ENCODE measurements at regions not wholly inside any gene's neighbourhood (a gene's known extent, or its start where the extent isn't known, plus 50 kb on each side); places are given as distances from the start of the nearest gene placed in this dataset.

DNA sequence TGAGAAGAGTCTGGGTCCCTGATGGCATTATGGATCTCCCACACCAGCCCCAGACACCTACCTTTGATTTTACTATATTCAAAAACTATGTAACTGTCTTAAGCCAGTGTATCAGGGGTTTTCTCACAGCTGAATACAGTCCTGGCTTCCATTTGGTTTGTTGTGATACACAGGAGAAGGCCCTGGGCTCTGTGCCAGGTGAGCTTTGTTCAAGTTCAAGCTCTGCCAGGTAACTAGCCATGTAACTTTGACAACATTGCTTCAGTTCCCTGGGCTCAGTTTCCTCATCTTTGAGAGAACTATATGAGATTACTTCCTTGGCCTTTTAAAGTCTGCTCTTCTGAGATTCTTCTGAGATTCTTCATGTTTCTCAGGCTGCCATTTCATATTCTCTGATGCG, 327.5 kb upstream of the TENM4 start:
- Mint-ChIP-seq H3K4me1 (ENCODE audit: insufficient read depth, unreplicated experiment) (no peaks in the 10 kb centered on the region), H3K27me3 (ENCODE audit: insufficient read depth, unreplicated experiment) (no peaks in the 10 kb centered on the region), H3K9me3 (ENCODE audit: unreplicated experiment) (no peaks in the 10 kb centered on the region), H3K27ac (ENCODE audit: low read depth, unreplicated experiment) (no peak overlapping the region), H3K4me3 (ENCODE audit: unreplicated experiment) (no peak overlapping the region), H3K36me3 (ENCODE audit: insufficient read depth, unreplicated experiment) (no peaks in the 10 kb centered on the region)
- TF ChIP-seq, protein P1, sequence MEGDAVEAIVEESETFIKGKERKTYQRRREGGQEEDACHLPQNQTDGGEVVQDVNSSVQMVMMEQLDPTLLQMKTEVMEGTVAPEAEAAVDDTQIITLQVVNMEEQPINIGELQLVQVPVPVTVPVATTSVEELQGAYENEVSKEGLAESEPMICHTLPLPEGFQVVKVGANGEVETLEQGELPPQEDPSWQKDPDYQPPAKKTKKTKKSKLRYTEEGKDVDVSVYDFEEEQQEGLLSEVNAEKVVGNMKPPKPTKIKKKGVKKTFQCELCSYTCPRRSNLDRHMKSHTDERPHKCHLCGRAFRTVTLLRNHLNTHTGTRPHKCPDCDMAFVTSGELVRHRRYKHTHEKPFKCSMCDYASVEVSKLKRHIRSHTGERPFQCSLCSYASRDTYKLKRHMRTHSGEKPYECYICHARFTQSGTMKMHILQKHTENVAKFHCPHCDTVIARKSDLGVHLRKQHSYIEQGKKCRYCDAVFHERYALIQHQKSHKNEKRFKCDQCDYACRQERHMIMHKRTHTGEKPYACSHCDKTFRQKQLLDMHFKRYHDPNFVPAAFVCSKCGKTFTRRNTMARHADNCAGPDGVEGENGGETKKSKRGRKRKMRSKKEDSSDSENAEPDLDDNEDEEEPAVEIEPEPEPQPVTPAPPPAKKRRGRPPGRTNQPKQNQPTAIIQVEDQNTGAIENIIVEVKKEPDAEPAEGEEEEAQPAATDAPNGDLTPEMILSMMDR (IDR thresholded peaks at IDR 0.05; ENCODE audit: unreplicated experiment), result no peak
- BruUV-seq (replicated peaks), result no TSS peak
- intact Hi-C loops (cut with micrococcal nuclease), result no loop called here
- peak; percentile 17 for DNase-seq (ENCODE audit: unreplicated experiment)
- ChIA-PET CTCF (no interaction called here), POLR2A (no interaction called here)

DNA sequence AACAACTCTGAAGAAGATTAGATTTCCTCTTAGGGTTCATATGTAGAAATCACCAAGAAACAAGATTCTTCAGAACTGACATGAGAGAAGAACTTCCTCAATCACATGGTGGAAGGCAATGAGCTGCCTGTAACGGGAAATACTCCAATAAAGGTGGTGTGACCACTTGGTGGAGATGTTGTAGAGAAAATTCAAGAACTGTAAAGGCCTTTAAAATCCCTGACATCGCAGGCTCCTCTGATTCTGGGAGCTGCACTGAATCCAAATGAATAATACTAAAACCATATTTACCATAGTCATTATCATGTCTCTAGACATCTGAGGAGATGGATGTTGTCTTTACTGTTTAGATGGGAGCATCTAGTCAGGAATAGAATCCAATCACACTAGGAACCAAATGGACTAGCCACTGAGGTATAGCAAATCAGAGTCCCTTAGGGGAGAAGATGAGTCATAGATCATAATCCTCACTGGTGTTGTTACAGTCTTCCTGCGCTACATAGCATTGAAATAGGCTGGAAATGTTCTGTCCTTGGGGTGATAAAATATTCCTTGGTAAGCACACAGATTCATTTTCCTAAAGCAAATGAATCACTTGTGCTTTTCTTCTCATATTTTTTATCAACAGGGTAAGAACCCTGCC, 321.6 kb upstream of the TENM4 start:
- ChIA-PET CTCF (interaction anchor here (0.8 kb wide), 1 partner anchor 33 kb away, joined by 3 read pairs; no protein-coding TSS in a partner anchor), POLR2A (no interaction called here)
- intact Hi-C loops (cut with micrococcal nuclease), result no loop called here
- H3K4me1 Mint-ChIP-seq (ENCODE audit: insufficient read depth, unreplicated experiment), result no peaks in the 10 kb centered on the region
- BruUV-seq (replicated peaks), result no TSS peak
- H3K9me3 Mint-ChIP-seq (ENCODE audit: unreplicated experiment), result no peaks in the 10 kb centered on the region
- H3K4me3 Mint-ChIP-seq (ENCODE audit: unreplicated experiment), result no peak overlapping the region
- H3K27ac Mint-ChIP-seq (ENCODE audit: low read depth, unreplicated experiment), result no peak overlapping the region
- H3K27me3 Mint-ChIP-seq (ENCODE audit: insufficient read depth, unreplicated experiment), result no peaks in the 10 kb centered on the region
- H3K36me3 Mint-ChIP-seq (ENCODE audit: insufficient read depth, unreplicated experiment), result no peaks in the 10 kb centered on the region
- peak; percentile 24 for DNase-seq (ENCODE audit: unreplicated experiment)
- TF ChIP-seq, protein P1 (IDR thresholded peaks at IDR 0.05; ENCODE audit: unreplicated experiment), result no peak

DNA sequence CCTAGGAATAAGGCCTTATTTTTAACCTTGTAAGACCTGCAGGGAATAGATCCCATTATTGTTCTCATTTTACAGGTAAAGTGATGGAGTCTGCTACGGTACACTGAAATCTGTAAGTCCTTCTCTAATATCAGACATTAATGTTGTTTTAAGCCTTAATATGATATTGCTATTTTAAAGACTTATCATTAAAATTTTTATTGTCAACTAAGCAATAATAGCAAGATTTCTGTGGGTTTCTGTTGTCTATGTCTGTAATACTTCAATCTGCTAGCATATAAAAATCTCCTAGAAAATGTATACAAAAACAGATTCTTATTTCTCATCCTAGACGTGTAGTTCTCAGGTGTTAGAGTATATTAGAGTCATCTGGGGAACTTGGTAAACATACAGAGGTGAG, 317.5 kb upstream of the TENM4 start:
- Mint-ChIP-seq H3K4me1 (ENCODE audit: insufficient read depth, unreplicated experiment) (no peaks in the 10 kb centered on the region), H3K4me3 (ENCODE audit: unreplicated experiment) (no peak overlapping the region), H3K36me3 (ENCODE audit: insufficient read depth, unreplicated experiment) (no peaks in the 10 kb centered on the region), H3K9me3 (ENCODE audit: unreplicated experiment) (peaks cover 4% of the 10 kb centered on the region), H3K27ac (ENCODE audit: low read depth, unreplicated experiment) (no peak overlapping the region), H3K27me3 (ENCODE audit: insufficient read depth, unreplicated experiment) (no peaks in the 10 kb centered on the region)
- BruUV-seq (replicated peaks), result no TSS peak
- POLR2A ChIA-PET, result no interaction called here
- TF ChIP-seq, protein P1 (IDR thresholded peaks at IDR 0.05; ENCODE audit: unreplicated experiment), result no peak
- CTCF ChIA-PET, result interaction anchor here (1.4 kb wide), 1 partner anchor 50 kb away, joined by 3 read pairs; no protein-coding TSS in a partner anchor
- intact Hi-C loops (cut with micrococcal nuclease), result no loop called here
- no peak for DNase-seq (ENCODE audit: unreplicated experiment)

DNA sequence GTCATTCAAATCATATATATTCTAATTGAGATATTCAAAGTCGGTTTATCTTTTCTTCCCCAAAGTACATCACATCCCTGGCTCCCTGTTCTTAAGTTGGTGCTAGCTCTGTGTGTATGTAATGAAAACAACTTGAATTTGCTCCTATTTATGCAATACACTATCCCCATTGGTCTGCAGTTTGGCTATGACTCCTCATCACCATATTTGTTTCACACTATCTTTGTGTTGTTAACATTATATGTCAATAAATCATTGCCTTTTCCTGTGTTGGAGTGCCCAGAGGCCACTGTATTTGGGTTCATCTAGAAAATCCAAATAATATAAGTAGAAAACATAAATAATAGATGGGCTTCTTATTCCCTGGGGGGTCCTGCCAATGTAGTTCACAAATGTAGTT, 306.6 kb upstream of the TENM4 start:
- H3K9me3 Mint-ChIP-seq (ENCODE audit: unreplicated experiment), result no peaks in the 10 kb centered on the region
- POLR2A ChIA-PET, result no interaction called here
- DNase-seq (ENCODE audit: unreplicated experiment), result no peak
- intact Hi-C loops (cut with micrococcal nuclease), result no loop called here
- no peak overlapping the region for H3K27ac Mint-ChIP-seq (ENCODE audit: low read depth, unreplicated experiment)
- CTCF ChIA-PET, result no interaction called here
- H3K27me3 Mint-ChIP-seq (ENCODE audit: insufficient read depth, unreplicated experiment), result peaks cover 16% of the 10 kb centered on the region
- no peak overlapping the region for H3K4me3 Mint-ChIP-seq (ENCODE audit: unreplicated experiment)
- no peaks in the 10 kb centered on the region for H3K36me3 Mint-ChIP-seq (ENCODE audit: insufficient read depth, unreplicated experiment)
- TF ChIP-seq, protein P1 (IDR thresholded peaks at IDR 0.05; ENCODE audit: unreplicated experiment), result no peak
- BruUV-seq (replicated peaks), result no TSS peak
- no peaks in the 10 kb centered on the region for H3K4me1 Mint-ChIP-seq (ENCODE audit: insufficient read depth, unreplicated experiment)

Data from MCF 10A (cell line).